GM12865 (cell line): ENCODE measurements at regions not wholly inside any gene's neighbourhood (a gene's known extent, or its start where the extent isn't known, plus 50 kb on each side); places are given as distances from the start of the nearest gene placed in this dataset.

Experiments used
- DNase-seq: peaks from one replicate; pipeline ENCODE4 v3.0.0; 2010; ENCODE audit warnings: low read depth
- H3K4me3 ChIP-seq: 2 replicates; pipeline ENCODE4 v1.5.1; 2011; ENCODE audit warnings: mild to moderate bottlenecking, low read depth, low read length, control low read depth
- CTCF ChIP-seq: IDR thresholded peaks from 2 replicates; pipeline ENCODE4 v1.5.1; 2011; ENCODE audit warnings: low read length, control low read depth, low read depth, inconsistent platforms; ENCODE audit not compliant: insufficient read depth; ENCODE audit errors: missing control alignments

GRCh38 chr12:28954333-28954732, 194.7 kb upstream of the FAR2 start:
- no peak for DNase-seq
- H3K4me3 ChIP-seq: no peak overlapping the region
- no peak for TF ChIP-seq CTCF

DNA sequence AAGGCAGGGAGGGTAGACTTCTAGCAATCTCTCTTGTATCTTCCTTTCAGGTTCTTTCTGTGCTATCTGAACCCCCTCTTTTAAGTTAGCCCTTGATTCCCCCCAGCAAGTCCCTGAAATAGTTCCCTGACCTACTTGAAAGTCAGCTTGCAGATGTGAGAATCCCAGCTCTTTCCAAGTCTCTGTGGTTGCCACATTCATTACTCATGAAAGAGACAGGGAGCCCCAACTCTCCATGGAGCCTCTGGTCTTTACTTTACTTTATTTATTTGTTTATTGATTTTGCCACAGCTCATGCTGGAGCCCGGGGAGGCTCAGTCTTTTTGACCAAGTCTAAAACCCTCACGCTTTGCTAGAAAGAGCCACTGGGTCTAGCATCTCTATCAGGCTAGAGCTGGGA, 193.6 kb upstream of the FAR2 start:
- TF ChIP-seq CTCF: no peak
- DNase-seq: no peak
- no peak overlapping the region for H3K4me3 ChIP-seq

GRCh38 chr12:28955931-28956330, 193.1 kb upstream of the FAR2 start:
- no peak overlapping the region for H3K4me3 ChIP-seq
- no peak for TF ChIP-seq CTCF
- no peak for DNase-seq

GRCh38 chr12:28958553-28959195, 190.4 kb upstream of the FAR2 start:
- DNase-seq: no peak
- H3K4me3 ChIP-seq: no peak overlapping the region
- TF ChIP-seq CTCF: no peak

- TF ChIP-seq CTCF: no peak
- H3K4me3 ChIP-seq: no peak overlapping the region
- DNase-seq: no peak
These were observed 187.1 kb upstream of the FAR2 start for GRCh38 chr12:28961948-28962384.

DNA sequence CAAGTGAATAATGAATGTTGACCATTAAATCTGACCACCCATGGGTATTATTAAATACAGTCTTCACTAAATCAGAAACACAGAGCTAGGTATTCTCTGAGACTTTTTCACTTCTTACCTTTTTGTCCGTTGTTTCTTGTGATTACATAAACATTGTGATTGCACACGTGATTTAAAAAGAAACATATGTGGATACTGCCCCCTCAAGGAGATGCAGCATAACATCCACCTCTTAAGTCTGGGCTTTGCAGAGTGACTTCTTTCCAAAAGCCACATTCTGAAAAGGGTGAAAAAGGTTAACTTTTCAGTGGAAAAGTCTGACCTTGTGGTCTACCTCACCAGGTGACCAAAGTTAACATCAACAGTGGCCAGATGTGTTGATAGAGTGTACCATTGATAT, 185.5 kb upstream of the FAR2 start:
- peak; percentile 25 for TF ChIP-seq CTCF
- H3K4me3 ChIP-seq: no peak overlapping the region
- DNase-seq: peak; percentile 13
